ENCODE measurements at regions not wholly inside any gene's neighbourhood (a gene's known extent, or its start where the extent isn't known, plus 50 kb on each side); places are given as distances from the start of the nearest gene placed in this dataset.

GRCh38 chr15:38696790-38697495 lies 132.3 kb upstream of the RASGRP1 start:
- H2BK20ac ChIP-seq (ENCODE audit: low read length): no peak overlapping the region
- H3K4me1 ChIP-seq (replicated peaks in 1 of 4; ENCODE audit: control insufficient read depth in 3 of 4, insufficient read depth in 4 of 4, low read length in 3 of 4): peaks cover 0 to 2% (median 0%) of the 10 kb centered on the region in 4 experiments; a peak in 1 of 7 replicates
- no peak overlapping the region for H2AFZ ChIP-seq (ENCODE audit: low read length)
- TF ChIP-seq SIRT6 (IDR thresholded peaks at IDR 0.05; ENCODE audit: low read length): no peak
- H3K4me2 ChIP-seq (ENCODE audit: insufficient read depth in 1 of 2, low read depth in 2 of 2, low read length in 2 of 2): no peak overlapping the region
- no peak overlapping the region for H3K14ac ChIP-seq (ENCODE audit: insufficient read length)
- H3K27ac ChIP-seq (ENCODE audit: low read depth, low read length): no peak overlapping the region
- no peak overlapping the region for H3K23ac ChIP-seq (ENCODE audit: insufficient read length)
- H3K79me2 ChIP-seq (ENCODE audit: control insufficient read depth in 1 of 2, insufficient read depth in 2 of 2, low read length in 2 of 2): no peaks in the 10 kb centered on the region
- no peak overlapping the region for H3K4ac ChIP-seq (replicated peaks; ENCODE audit: insufficient read length, low read depth, low read length)
- CTCF ChIA-PET (ENCODE audit: partially characterized antibody): interaction anchor here (0.8 to 5.9 kb wide), 7 partner anchors 8 to 718 kb away, joined by 3 to 72 read pairs (median 4); no protein-coding TSS in a partner anchor
- H2AK5ac ChIP-seq (ENCODE audit: low read depth, low read length): no peak overlapping the region
- H2BK15ac ChIP-seq (ENCODE audit: low read length): no peak overlapping the region
- H3K9me3 ChIP-seq (ENCODE audit: insufficient read depth in 2 of 2, low read depth in 1 of 2, low read length in 1 of 2): no peaks in the 10 kb centered on the region
- no peak overlapping the region for H4K91ac ChIP-seq (replicated peaks; ENCODE audit: insufficient read length, low read length)
- WGBS, 2 experiments (ENCODE audit: extremely low coverage in 1 of 2, insufficient coverage in 1 of 2, insufficient read length in 1 of 2, insufficient replicate concordance in 2 of 2, low coverage in 1 of 2, low lambda C conversion rate in 2 of 2, missing lambda C conversion rate in 1 of 2): 100% methylated on average over 1 of the region's 1 CpG; no CpG with 5 or more reads in 1 of the 2 experiments
- H3K9ac ChIP-seq (replicated peaks in 1 of 4; ENCODE audit: extremely low read depth in 1 of 4, low read depth in 3 of 4, low read length in 3 of 4): no peak overlapping the region
- no peak overlapping the region for H4K8ac ChIP-seq (ENCODE audit: extremely low read depth, insufficient read depth, low read length)
- H4K5ac ChIP-seq (ENCODE audit: insufficient read length, low read depth, low read length): no peak overlapping the region
- H3K36me3 ChIP-seq (ENCODE audit: control insufficient read depth in 2 of 4, insufficient read depth in 4 of 4, low read length in 3 of 4): no peaks in the 10 kb centered on the region
- no peak overlapping the region for H3K56ac ChIP-seq (replicated peaks; ENCODE audit: insufficient read length, low read depth, low read length)
- H3K4me3 ChIP-seq (ENCODE audit: extremely low read depth in 1 of 4, insufficient read depth in 2 of 4, low read depth in 3 of 4, low read length in 4 of 4): no peak overlapping the region
- no peak for FAIRE-seq
- H2BK12ac ChIP-seq (ENCODE audit: low read depth, low read length): no peak overlapping the region
- H2BK120ac ChIP-seq (replicated peaks; ENCODE audit: low read depth, low read length): no peak overlapping the region
- no peaks in the 10 kb centered on the region; a peak in 1 of 7 replicates for H3K27me3 ChIP-seq (replicated peaks in 1 of 4; ENCODE audit: control insufficient read depth in 3 of 4, extremely low read depth in 1 of 4, insufficient read depth in 3 of 4, low read length in 3 of 4)
- no peak for DNase-seq (ENCODE audit: low read depth in 1 of 2, low spot score in 2 of 2)
- H3K23me2 ChIP-seq (ENCODE audit: low read depth, low read length): no peaks in the 10 kb centered on the region
- no peaks in the 10 kb centered on the region for H4K20me1 ChIP-seq (replicated peaks in 1 of 2; ENCODE audit: control insufficient read depth in 1 of 2, insufficient read depth in 2 of 2, low read length in 2 of 2)
- no peak overlapping the region for H3K18ac ChIP-seq (ENCODE audit: extremely low read depth, low read length)
- POLR2A ChIA-PET (ENCODE audit: partially characterized antibody): interaction anchor here (1.2 kb wide), 1 partner anchor 8 kb away, joined by 3 read pairs; no protein-coding TSS in a partner anchor
- H2BK5ac ChIP-seq (ENCODE audit: low read depth, low read length): no peak overlapping the region
- no peaks in the 10 kb centered on the region for H3K79me1 ChIP-seq (ENCODE audit: low read depth, low read length)
